ENCODE measurements at regions not wholly inside any gene's neighbourhood (a gene's known extent, or its start where the extent isn't known, plus 50 kb on each side); places are given as distances from the start of the nearest gene placed in this dataset.

DNA sequence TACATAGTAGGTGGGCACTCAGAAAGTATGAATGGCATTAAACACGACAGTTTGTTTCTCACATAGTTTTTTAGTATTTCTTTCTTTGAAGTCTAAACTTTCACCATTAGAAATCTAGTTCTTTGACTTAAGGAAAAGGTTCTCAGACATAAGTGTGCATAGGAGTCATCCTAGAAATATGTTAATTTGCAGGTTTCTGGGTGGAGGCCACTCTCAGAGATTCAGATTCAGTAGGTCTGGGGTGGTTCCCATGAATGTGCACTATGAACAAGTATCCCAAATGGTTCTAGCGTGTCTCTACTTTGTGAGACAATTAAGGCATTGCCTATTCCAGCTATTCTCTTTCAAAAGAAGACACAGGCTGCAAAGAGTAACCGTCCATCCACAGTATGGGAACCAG lies 119.3 kb downstream of the NGF start:
- no peak for TF ChIP-seq POLR2A (IDR thresholded peaks at IDR 0.05)
- TF ChIP-seq, protein P1, sequence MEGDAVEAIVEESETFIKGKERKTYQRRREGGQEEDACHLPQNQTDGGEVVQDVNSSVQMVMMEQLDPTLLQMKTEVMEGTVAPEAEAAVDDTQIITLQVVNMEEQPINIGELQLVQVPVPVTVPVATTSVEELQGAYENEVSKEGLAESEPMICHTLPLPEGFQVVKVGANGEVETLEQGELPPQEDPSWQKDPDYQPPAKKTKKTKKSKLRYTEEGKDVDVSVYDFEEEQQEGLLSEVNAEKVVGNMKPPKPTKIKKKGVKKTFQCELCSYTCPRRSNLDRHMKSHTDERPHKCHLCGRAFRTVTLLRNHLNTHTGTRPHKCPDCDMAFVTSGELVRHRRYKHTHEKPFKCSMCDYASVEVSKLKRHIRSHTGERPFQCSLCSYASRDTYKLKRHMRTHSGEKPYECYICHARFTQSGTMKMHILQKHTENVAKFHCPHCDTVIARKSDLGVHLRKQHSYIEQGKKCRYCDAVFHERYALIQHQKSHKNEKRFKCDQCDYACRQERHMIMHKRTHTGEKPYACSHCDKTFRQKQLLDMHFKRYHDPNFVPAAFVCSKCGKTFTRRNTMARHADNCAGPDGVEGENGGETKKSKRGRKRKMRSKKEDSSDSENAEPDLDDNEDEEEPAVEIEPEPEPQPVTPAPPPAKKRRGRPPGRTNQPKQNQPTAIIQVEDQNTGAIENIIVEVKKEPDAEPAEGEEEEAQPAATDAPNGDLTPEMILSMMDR (IDR thresholded peaks at IDR 0.05) = no peak

All from adrenal gland (tissue), 5 donors.